SK-N-SH (cell line): ENCODE measurements at regions not wholly inside any gene's neighbourhood (a gene's known extent, or its start where the extent isn't known, plus 50 kb on each side); places are given as distances from the start of the nearest gene placed in this dataset.

Experiments used
- small RNA-seq, 7 experiments: library from RNA; depleted of rRNA; stranded (forward); fragments of <200 nt; gene quantifications; one replicate each; pipeline ENCODE3, GENCODE V24; 2012

Small RNA genes lying in the stretch of these regions (small RNA-seq; reads per million reads assigned to genes)
- gene MIR1268A, result 0 reads per million in 7 experiments
